ENCODE measurements at regions not wholly inside any gene's neighbourhood (a gene's known extent, or its start where the extent isn't known, plus 50 kb on each side); places are given as distances from the start of the nearest gene placed in this dataset.

GRCh38 chr19:42662712-42663111 lies 68.0 kb upstream of the CEACAM8 start:
- DNase-seq (ENCODE audit: low spot score) = no peak

GRCh38 chr19:42660353-42660752 lies 65.6 kb upstream of the CEACAM8 start:
- DNase-seq (ENCODE audit: low spot score) = no peak

- DNase-seq (ENCODE audit: low spot score) = peak; percentile 33
These were observed 63.4 kb upstream of the CEACAM8 start for GRCh38 chr19:42658076-42658475.

GRCh38 chr19:42657556-42657955 lies 62.8 kb upstream of the CEACAM8 start:
- DNase-seq (ENCODE audit: low spot score) = no peak

- DNase-seq (ENCODE audit: low spot score) = no peak
These were observed 61.0 kb upstream of the CEACAM8 start for GRCh38 chr19:42655748-42656147.

- no peak for DNase-seq (ENCODE audit: low spot score)
These were observed 59.1 kb upstream of the CEACAM8 start for GRCh38 chr19:42653841-42654240.

GRCh38 chr19:42652021-42652420 lies 57.3 kb upstream of the CEACAM8 start:
- DNase-seq (ENCODE audit: low spot score) = no peak
